Calu3 (cell line): ENCODE measurements at regions not wholly inside any gene's neighbourhood (a gene's known extent, or its start where the extent isn't known, plus 50 kb on each side); places are given as distances from the start of the nearest gene placed in this dataset.

Source experiments
- BruUV-seq: library from RNA; stranded (reverse); fragments of 400-500 nt; replicated peaks from 2 replicates; lab custom pipeline; 2021; lab: Mats Ljungman, UMichigan
- CTCF ChIA-PET: fragments of 300-600 bp; sonication (Branson Sonifier 250); formaldehyde crosslinking; loops from one replicate; lab custom pipeline; 2022; ENCODE audit warnings: antibody characterized with exemption; lab: Charles Lee
- DNase-seq: peaks from one replicate; pipeline ENCODE4 v3.0.0; 2022
- H3K27ac Mint-ChIP-seq: one replicate; pipeline ENCODE4 v1.8.0; 2022; ENCODE audit warnings: mixed read lengths; ENCODE audit not compliant: unreplicated experiment
- H3K27me3 Mint-ChIP-seq: one replicate; pipeline ENCODE4 v1.8.0; 2022; ENCODE audit warnings: mixed read lengths; ENCODE audit not compliant: unreplicated experiment
- H3K36me3 Mint-ChIP-seq: one replicate; pipeline ENCODE4 v1.8.0; 2022; ENCODE audit warnings: mild to moderate bottlenecking, moderate library complexity, mixed read lengths; ENCODE audit not compliant: insufficient read depth, unreplicated experiment
- H3K4me1 Mint-ChIP-seq: one replicate; pipeline ENCODE4 v1.8.0; 2022; ENCODE audit warnings: mild to moderate bottlenecking, low read depth, mixed read lengths; ENCODE audit not compliant: unreplicated experiment
- H3K4me3 Mint-ChIP-seq: one replicate; pipeline ENCODE4 v1.8.0; 2022; ENCODE audit warnings: mild to moderate bottlenecking, low read depth, moderate library complexity, mixed read lengths; ENCODE audit not compliant: unreplicated experiment
- H3K9me3 Mint-ChIP-seq: one replicate; pipeline ENCODE4 v1.8.0; 2022; ENCODE audit warnings: low read depth, mixed read lengths; ENCODE audit not compliant: unreplicated experiment
- CTCF ChIP-seq: fragments of 200-600 bp; IDR thresholded peaks from one replicate; pipeline ENCODE4 v1.8.0; 2022; ENCODE audit warnings: antibody characterized with exemption; ENCODE audit not compliant: unreplicated experiment
- intact Hi-C: fragments of 100-400 bp; cut with micrococcal nuclease; formaldehyde crosslinking; loops from one replicate; pipeline ENCODE4 v1.10.0; 2022; ENCODE audit not compliant: unreplicated experiment

GRCh38 chr2:163863073-163863472 is 127.3 kb upstream of the FIGN start:
- no peak for TF ChIP-seq CTCF
- DNase-seq, result no peak
- no peaks in the 10 kb centered on the region for H3K36me3 Mint-ChIP-seq
- H3K27ac Mint-ChIP-seq, result no peak overlapping the region
- intact Hi-C loops, result no loop called here
- no peaks in the 10 kb centered on the region for H3K27me3 Mint-ChIP-seq
- H3K4me3 Mint-ChIP-seq, result no peak overlapping the region
- CTCF ChIA-PET, result no interaction called here
- BruUV-seq, result no TSS peak
- peaks cover 9% of the 10 kb centered on the region for H3K9me3 Mint-ChIP-seq
- no peaks in the 10 kb centered on the region for H3K4me1 Mint-ChIP-seq

DNA sequence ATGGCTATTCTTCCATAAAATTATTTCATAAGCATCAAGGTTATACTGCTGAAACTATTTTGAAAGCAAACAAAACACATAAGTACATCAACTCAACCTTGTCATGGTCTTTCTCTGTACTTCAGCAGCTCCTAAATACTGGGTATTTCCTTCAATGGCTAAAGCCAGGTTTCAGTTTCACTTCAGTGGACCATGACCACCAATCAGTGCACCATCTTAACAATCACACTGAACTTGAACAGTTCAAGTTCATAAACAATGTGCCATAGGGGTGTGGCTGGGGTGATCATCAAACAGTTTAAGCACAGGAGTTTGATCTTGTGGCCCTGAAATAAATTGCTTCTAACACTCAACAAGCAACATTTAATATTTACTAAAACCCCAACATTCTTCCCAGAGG is 124.1 kb upstream of the FIGN start:
- H3K4me3 Mint-ChIP-seq, result no peak overlapping the region
- H3K27ac Mint-ChIP-seq, result no peak overlapping the region
- CTCF ChIA-PET, result no interaction called here
- no peak for DNase-seq
- no peaks in the 10 kb centered on the region for H3K9me3 Mint-ChIP-seq
- TF ChIP-seq CTCF, result no peak
- no peaks in the 10 kb centered on the region for H3K4me1 Mint-ChIP-seq
- H3K36me3 Mint-ChIP-seq, result no peaks in the 10 kb centered on the region
- intact Hi-C loops, result no loop called here
- no TSS peak for BruUV-seq
- H3K27me3 Mint-ChIP-seq, result no peaks in the 10 kb centered on the region

- CTCF ChIA-PET, result no interaction called here
- Mint-ChIP-seq H3K4me1 (peaks cover 12% of the 10 kb centered on the region), H3K27ac (peak overlapping the region; percentile 24), H3K27me3 (no peaks in the 10 kb centered on the region), H3K9me3 (no peaks in the 10 kb centered on the region), H3K36me3 (no peaks in the 10 kb centered on the region), H3K4me3 (no peak overlapping the region)
- BruUV-seq, result no TSS peak
- TF ChIP-seq CTCF, result no peak
- no peak for DNase-seq
- intact Hi-C loops, result no loop called here
Observed at GRCh38 chr2:163856941-163857340, 121.1 kb upstream of the FIGN start.

DNA sequence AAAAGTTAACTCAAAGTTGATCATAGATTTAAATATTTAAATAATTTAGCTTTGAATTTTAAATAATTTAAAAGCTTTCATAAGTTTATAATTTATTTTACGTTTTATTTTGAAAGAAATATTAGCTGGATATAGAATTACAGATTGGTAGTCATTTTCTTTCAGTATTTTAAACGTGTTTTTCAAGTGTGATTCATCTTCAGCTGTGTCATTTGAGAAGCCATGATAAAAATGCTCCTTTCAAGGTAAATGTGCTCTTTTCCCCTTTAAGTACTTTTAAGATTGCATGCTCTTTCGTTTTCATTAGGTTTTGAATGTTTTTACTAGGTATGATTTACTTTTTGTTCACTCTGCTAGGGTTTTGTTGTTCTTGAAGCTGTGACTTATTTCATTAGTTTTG is 116.8 kb upstream of the FIGN start:
- no peak overlapping the region for H3K4me3 Mint-ChIP-seq
- H3K36me3 Mint-ChIP-seq, result no peaks in the 10 kb centered on the region
- no peak overlapping the region for H3K27ac Mint-ChIP-seq
- H3K27me3 Mint-ChIP-seq, result no peaks in the 10 kb centered on the region
- CTCF ChIA-PET, result no interaction called here
- H3K9me3 Mint-ChIP-seq, result no peaks in the 10 kb centered on the region
- no peak for DNase-seq
- intact Hi-C loops, result no loop called here
- BruUV-seq, result no TSS peak
- no peak for TF ChIP-seq CTCF
- H3K4me1 Mint-ChIP-seq, result peaks cover 23% of the 10 kb centered on the region
